T-cell (primary cell): ENCODE measurements at regions not wholly inside any gene's neighbourhood (a gene's known extent, or its start where the extent isn't known, plus 50 kb on each side); places are given as distances from the start of the nearest gene placed in this dataset.

ENCODE experiments used
- ATAC-seq, 4 experiments: fragments of 200-7000 bp in 3 of 4; fragments of 150-1000 bp in 1 of 4; cut with Tn5 transposase; replicated peaks in 1 of 4; 1 replicate in 3 of 4; 2 replicates in 1 of 4; pipeline ENCODE4 v1.10.0; 2021; ENCODE audit warnings: moderate library complexity in 3 of 4, mild to moderate bottlenecking in 2 of 4, moderate number of reproducible peaks in 1 of 4
- CTCF ChIA-PET, 2 donors: fragments of 300-600 bp; sonication (Branson Sonifier 250); formaldehyde crosslinking; loops; one replicate each; lab custom pipeline; 2022; ENCODE audit warnings: antibody characterized with exemption in 2 of 2; lab: Charles Lee
- POLR2A ChIA-PET, 2 donors: fragments of 300-600 bp; sonication (Branson Sonifier 250); formaldehyde crosslinking; loops; one replicate each; lab custom pipeline; 2022; ENCODE audit warnings: antibody characterized with exemption in 2 of 2; lab: Charles Lee
- DNase-seq, 35 experiments: peaks; one replicate each; pipeline versions ENCODE4 v3.0.0 to v3.0.0-alpha.2; 2013 to 2023
- H3K27ac ChIP-seq: one replicate; pipeline ENCODE4 v1.5.1; 2013; ENCODE audit warnings: low read length
- H3K27me3 ChIP-seq, 2 experiments: replicated peaks in 1 of 2; 1 replicate in 1 of 2; 2 replicates in 1 of 2; pipeline versions ENCODE4 v1.6.1 to v1.7.0; 2013; ENCODE audit warnings: low read length in 1 of 2, mixed read lengths in 1 of 2; ENCODE audit not compliant: control insufficient read depth in 2 of 2, insufficient read depth in 2 of 2; ENCODE audit errors: extremely low read depth in 1 of 2
- H3K36me3 ChIP-seq, 2 donors: 1 replicate in 1 of 2; 2 replicates in 1 of 2; pipeline versions ENCODE4 v1.6.1 to v1.7.0; 2013; ENCODE audit warnings: low read length in 1 of 2; ENCODE audit not compliant: control insufficient read depth in 2 of 2, insufficient read depth in 1 of 2; ENCODE audit errors: extremely low read depth in 1 of 2
- H3K4me1 ChIP-seq, 2 experiments: 1 replicate in 1 of 2; 2 replicates in 1 of 2; pipeline versions ENCODE4 v1.6.1 to v1.7.0; 2013; ENCODE audit warnings: low read length in 2 of 2, mixed read lengths in 1 of 2; ENCODE audit not compliant: insufficient read depth in 2 of 2, control insufficient read depth in 1 of 2; ENCODE audit errors: extremely low read depth in 1 of 2
- H3K4me3 ChIP-seq, 2 donors: 1 replicate in 1 of 2; 2 replicates in 1 of 2; pipeline versions ENCODE4 v1.5.1 to v1.7.0; 2013; ENCODE audit warnings: mild to moderate bottlenecking in 2 of 2, low read length in 1 of 2, moderate library complexity in 1 of 2; ENCODE audit not compliant: control insufficient read depth in 1 of 2; ENCODE audit errors: extremely low read depth in 1 of 2
- H3K9me3 ChIP-seq: 2 replicates; pipeline ENCODE4 v1.7.0; 2013
- H3K27ac Mint-ChIP-seq, 2 donors: one replicate each; pipeline ENCODE4 v1.8.0; 2020 to 2021; ENCODE audit warnings: mild to moderate bottlenecking in 2 of 2, mixed read lengths in 2 of 2
- H3K27me3 Mint-ChIP-seq, 2 donors: one replicate each; pipeline ENCODE4 v1.8.0; 2021 to 2022; ENCODE audit warnings: mixed read lengths in 2 of 2
- H3K36me3 Mint-ChIP-seq: one replicate; pipeline ENCODE4 v1.8.0; 2021; ENCODE audit warnings: mixed read lengths
- H3K4me1 Mint-ChIP-seq, 3 donors: one replicate each; pipeline ENCODE4 v1.8.0; 2020 to 2022; ENCODE audit warnings: mixed read lengths in 3 of 3, mild to moderate bottlenecking in 1 of 3
- H3K4me3 Mint-ChIP-seq, 3 donors: one replicate each; pipeline ENCODE4 v1.8.0; 2020 to 2022; ENCODE audit warnings: mild to moderate bottlenecking in 3 of 3, mixed read lengths in 3 of 3, moderate library complexity in 3 of 3
- H3K9me3 Mint-ChIP-seq, 3 donors: one replicate each; pipeline ENCODE4 v1.8.0; 2020 to 2022; ENCODE audit warnings: mixed read lengths in 3 of 3
- WGBS: methylation state at CpG from one replicate; pipeline ENCODE4 v1.1.5; 2013; ENCODE audit warnings: missing lambda C conversion rate; ENCODE audit not compliant: insufficient coverage; 5-methylcytosine and 5-hydroxymethylcytosine counted together

DNA sequence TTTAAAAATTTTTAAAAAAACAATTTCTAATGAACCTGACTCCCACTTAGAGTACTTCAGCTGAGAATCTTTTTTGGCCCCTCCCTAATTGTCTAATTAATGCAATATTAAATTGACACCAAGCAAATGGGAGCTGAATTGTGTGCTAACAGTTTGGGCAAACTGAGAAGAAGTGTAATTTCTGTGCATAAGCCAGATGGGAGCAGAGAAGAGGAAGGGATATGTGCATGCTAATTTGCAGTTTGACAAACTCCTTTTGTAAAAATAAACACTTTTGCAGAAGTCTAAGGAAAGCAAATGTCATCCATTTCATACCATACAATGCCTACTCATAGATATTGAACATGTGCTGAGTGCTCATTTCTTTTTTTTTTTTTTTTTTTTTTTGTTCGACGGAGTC is 332.0 kb downstream of the CYRIA start:
- Mint-ChIP-seq H3K27ac (no peak overlapping the region), H3K4me1 (no peaks in the 10 kb centered on the region), H3K9me3 (peaks cover 6 to 9% (median 7%) of the 10 kb centered on the region in 3 donors), H3K36me3 (no peaks in the 10 kb centered on the region), H3K4me3 (no peak overlapping the region), H3K27me3 (no peaks in the 10 kb centered on the region)
- no peak for DNase-seq
- H3K4me1 ChIP-seq, result no peaks in the 10 kb centered on the region
- H3K27me3 ChIP-seq, result peaks cover 0 to 12% of the 10 kb centered on the region in 2 experiments
- ATAC-seq, result no peak
- POLR2A ChIA-PET, result no interaction called here
- H3K9me3 ChIP-seq, result no peaks in the 10 kb centered on the region
- CTCF ChIA-PET, result no interaction called here
- H3K36me3 ChIP-seq, result no peaks in the 10 kb centered on the region
- WGBS, result no CpG with 5 or more reads among the region's 2 CpGs
- H3K27ac ChIP-seq, result no peak overlapping the region
- no peak overlapping the region for H3K4me3 ChIP-seq

DNA sequence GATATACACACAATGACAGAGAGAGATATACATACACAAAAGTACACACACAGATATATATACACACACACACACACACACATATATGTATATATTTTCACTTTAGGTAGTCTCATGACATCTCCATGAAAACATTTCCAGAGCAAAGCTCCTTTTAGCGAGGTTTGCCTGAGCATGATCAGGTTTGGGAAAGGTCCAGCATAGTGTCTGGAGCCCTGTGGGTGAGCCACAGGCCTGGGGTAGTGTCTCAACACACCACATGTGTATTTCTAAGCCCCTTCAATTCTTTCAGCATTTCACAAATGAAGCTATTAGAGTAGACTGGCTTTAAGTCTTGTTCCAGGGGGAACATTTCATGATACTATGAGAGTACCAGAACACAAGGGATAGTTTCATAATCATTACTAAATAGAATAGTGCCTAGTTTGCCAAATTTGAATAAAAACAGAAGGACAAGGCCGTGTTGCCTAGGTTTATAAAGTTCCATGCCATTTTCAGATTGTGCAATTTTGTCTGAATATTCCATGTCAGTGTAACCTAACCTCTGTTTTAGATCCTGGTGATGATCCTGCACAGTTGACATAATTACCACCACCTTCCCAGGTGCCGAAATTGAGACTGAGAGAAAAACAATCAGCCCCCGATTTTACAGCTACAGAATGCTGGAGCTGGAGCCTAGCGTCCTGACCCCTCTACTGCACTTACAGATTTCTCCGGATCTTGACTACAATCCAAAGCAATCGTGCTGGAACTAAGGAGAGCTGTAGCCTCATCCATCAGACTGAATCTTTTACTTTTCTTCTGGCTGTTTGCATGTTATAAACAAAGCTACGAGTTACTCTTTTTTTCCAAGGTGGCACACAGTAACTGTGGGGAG is 332.7 kb downstream of the CYRIA start:
- Mint-ChIP-seq H3K36me3 (no peaks in the 10 kb centered on the region), H3K4me1 (no peaks in the 10 kb centered on the region), H3K27ac (no peak overlapping the region), H3K9me3 (peaks cover 0 to 4% (median 0%) of the 10 kb centered on the region in 3 donors), H3K27me3 (no peaks in the 10 kb centered on the region), H3K4me3 (no peak overlapping the region)
- DNase-seq (no peak), ATAC-seq (no peak)
- POLR2A ChIA-PET, result no interaction called here
- H3K36me3 ChIP-seq, result no peaks in the 10 kb centered on the region
- H3K27ac ChIP-seq, result no peak overlapping the region
- H3K9me3 ChIP-seq, result no peaks in the 10 kb centered on the region
- CTCF ChIA-PET, result no interaction called here
- no peak overlapping the region for H3K4me3 ChIP-seq
- 82% methylated on average over 5 of the region's 8 CpGs for WGBS
- H3K4me1 ChIP-seq, result no peaks in the 10 kb centered on the region
- H3K27me3 ChIP-seq, result peaks cover 0 to 8% of the 10 kb centered on the region in 2 experiments

DNA sequence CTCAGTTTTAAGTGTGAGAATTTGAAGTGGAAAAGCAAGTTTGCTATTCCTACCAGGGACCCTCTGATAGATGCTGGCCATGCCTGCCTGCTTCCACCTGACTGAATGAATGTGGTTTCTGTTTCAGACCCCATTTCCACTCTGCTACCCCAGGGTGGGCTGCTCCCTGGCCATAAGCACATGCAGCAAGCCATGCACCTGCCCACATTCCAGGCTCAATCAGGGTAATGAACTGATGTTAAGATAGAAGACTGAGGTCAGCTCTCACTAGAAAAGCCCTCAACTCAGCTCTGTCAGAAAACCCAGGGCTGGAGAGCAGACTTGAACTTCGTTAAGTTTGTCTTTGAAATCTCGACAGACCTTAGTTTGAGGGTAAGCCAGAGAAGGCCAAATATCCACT is 333.9 kb downstream of the CYRIA start:
- no peak for ATAC-seq
- no peaks in the 10 kb centered on the region for H3K4me1 ChIP-seq
- no peaks in the 10 kb centered on the region for H3K36me3 ChIP-seq
- Mint-ChIP-seq H3K27me3 (no peaks in the 10 kb centered on the region), H3K9me3 (no peaks in the 10 kb centered on the region), H3K36me3 (no peaks in the 10 kb centered on the region), H3K27ac (no peak overlapping the region), H3K4me1 (no peaks in the 10 kb centered on the region), H3K4me3 (no peak overlapping the region)
- no peak for DNase-seq
- no peaks in the 10 kb centered on the region for H3K9me3 ChIP-seq
- ChIA-PET CTCF (no interaction called here), POLR2A (no interaction called here)
- H3K27ac ChIP-seq, result no peak overlapping the region
- H3K4me3 ChIP-seq, result no peak overlapping the region
- no CpG with 5 or more reads among the region's 2 CpGs for WGBS
- H3K27me3 ChIP-seq, result peaks cover 0 to 7% of the 10 kb centered on the region in 2 experiments

DNA sequence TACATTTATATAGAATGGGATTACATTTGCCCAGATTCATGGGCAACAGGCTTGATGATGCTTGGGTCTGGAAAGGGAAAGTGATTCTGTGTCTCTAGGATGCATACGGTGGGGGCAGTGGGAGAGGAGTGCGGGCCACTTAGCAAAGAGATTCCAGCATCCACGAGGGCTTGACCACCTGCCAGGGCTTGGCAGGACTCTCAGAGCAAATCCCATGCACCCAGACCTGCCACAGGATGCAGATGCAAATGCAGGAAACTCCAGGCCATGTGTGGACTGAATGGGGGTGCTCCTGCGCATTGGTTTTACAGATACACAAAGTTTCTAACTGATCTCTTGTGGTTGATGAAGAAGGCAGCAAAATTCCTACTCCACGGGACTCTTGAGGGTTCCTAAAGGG is 334.7 kb downstream of the CYRIA start:
- H3K4me1 ChIP-seq, result no peaks in the 10 kb centered on the region
- H3K9me3 ChIP-seq, result no peaks in the 10 kb centered on the region
- Mint-ChIP-seq H3K27me3 (no peaks in the 10 kb centered on the region), H3K4me3 (no peak overlapping the region), H3K27ac (no peak overlapping the region), H3K4me1 (no peaks in the 10 kb centered on the region), H3K36me3 (no peaks in the 10 kb centered on the region), H3K9me3 (no peaks in the 10 kb centered on the region)
- ATAC-seq (no peak), DNase-seq (no peak)
- CTCF ChIA-PET, result no interaction called here
- 68% methylated on average over 3 of the region's 5 CpGs for WGBS
- no peak overlapping the region for H3K27ac ChIP-seq
- H3K27me3 ChIP-seq, result peaks cover 0 to 7% of the 10 kb centered on the region in 2 experiments
- no peaks in the 10 kb centered on the region for H3K36me3 ChIP-seq
- H3K4me3 ChIP-seq, result no peak overlapping the region
- POLR2A ChIA-PET, result no interaction called here

DNA sequence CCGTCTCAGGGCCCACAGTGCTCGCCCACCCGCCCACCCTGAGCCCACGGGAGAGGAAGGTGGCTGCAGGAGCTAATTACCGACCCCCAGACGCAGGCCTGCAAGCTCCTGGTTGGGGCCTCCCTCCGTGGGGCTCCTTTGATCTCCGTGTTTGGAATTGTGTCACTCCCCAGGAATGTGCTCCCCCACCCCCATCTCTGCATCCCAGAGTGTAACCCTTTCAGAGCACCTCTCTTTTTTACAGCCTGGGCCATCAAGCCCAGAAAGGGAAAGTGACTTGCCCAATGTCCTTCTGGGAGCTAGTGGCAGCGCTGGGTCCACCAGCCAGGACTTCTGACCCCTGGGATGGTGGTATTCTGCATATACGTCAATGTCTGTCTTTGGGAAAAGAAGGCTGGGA is 335.1 kb downstream of the CYRIA start:
- no peaks in the 10 kb centered on the region for H3K9me3 ChIP-seq
- H3K27me3 ChIP-seq, result peaks cover 0 to 7% of the 10 kb centered on the region in 2 experiments
- Mint-ChIP-seq H3K27ac (no peak overlapping the region), H3K4me3 (no peak overlapping the region), H3K9me3 (no peaks in the 10 kb centered on the region), H3K4me1 (no peaks in the 10 kb centered on the region), H3K36me3 (no peaks in the 10 kb centered on the region), H3K27me3 (no peaks in the 10 kb centered on the region)
- H3K4me3 ChIP-seq, result no peak overlapping the region
- H3K27ac ChIP-seq, result no peak overlapping the region
- WGBS, result 70% methylated on average over 3 of the region's 10 CpGs
- H3K4me1 ChIP-seq, result no peaks in the 10 kb centered on the region
- DNase-seq (no peak), ATAC-seq (no peak)
- CTCF ChIA-PET, result no interaction called here
- H3K36me3 ChIP-seq, result no peaks in the 10 kb centered on the region
- POLR2A ChIA-PET, result no interaction called here

DNA sequence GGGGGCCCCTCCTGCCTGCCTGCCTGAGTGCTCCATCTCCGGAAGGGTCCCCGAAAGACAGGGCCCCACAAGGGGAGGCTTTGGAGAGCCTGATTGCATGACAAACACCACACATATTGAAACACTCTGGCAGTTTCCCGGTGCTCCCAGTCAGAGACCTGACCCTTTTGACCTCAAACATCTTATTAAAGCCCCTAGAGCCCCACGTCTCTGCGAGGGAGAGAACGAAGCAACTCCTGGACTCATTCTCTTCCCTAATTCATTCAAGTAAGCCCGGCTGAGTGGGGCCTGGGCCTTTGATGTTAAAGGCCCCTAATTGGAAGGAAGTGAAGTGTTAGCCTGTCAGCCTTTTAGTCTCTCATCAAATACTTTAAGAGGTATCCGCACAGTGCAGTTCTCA is 335.6 kb downstream of the CYRIA start:
- ChIA-PET POLR2A (no interaction called here), CTCF (no interaction called here)
- Histone ChIP-seq H3K27ac (no peak overlapping the region), H3K36me3 (no peaks in the 10 kb centered on the region), H3K27me3 (peaks cover 0 to 8% of the 10 kb centered on the region in 2 experiments), H3K4me3 (no peak overlapping the region), H3K4me1 (no peaks in the 10 kb centered on the region), H3K9me3 (no peaks in the 10 kb centered on the region)
- Mint-ChIP-seq H3K27ac (no peak overlapping the region), H3K4me1 (no peaks in the 10 kb centered on the region), H3K9me3 (no peaks in the 10 kb centered on the region), H3K36me3 (no peaks in the 10 kb centered on the region), H3K4me3 (no peak overlapping the region), H3K27me3 (no peaks in the 10 kb centered on the region)
- no peak for DNase-seq
- ATAC-seq, result no peak
- WGBS, result 100% methylated on average over 2 of the region's 8 CpGs
